HG02588 (cell line): ENCODE measurements at regions not wholly inside any gene's neighbourhood (a gene's known extent, or its start where the extent isn't known, plus 50 kb on each side); places are given as distances from the start of the nearest gene placed in this dataset.
"Not testable (repeated sequence)": the region's sequence is repeated elsewhere in the genome, so short reads cannot be mapped to it uniquely, and the experiment has no call there.

Source experiments
- ATAC-seq: cut with Tn5 transposase; IDR thresholded peaks from one replicate; pipeline ENCODE4 v1.9.1; 2021; ENCODE audit warnings: mild to moderate bottlenecking, moderate library complexity; ENCODE audit not compliant: unreplicated experiment

DNA sequence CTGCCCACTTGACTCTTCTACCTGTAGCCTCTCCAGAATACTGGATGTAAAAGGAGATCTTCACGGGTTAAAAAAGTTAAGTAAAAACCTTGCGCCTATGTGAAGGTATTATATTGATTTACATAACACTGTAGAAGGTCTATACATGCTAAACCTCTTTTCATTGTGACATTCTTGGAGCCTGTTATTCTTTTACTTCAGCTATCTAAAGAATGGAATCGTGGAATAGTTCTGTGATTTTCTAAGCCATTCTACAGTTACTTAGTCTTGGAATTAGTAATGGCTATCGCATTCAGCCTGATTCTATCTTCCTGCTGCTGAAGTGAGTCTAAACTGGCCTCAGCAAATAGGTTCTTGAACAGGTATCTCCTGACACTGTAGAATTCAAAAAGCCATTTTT is 430.0 kb upstream of the DPH6 start:
- ATAC-seq = no peak

DNA sequence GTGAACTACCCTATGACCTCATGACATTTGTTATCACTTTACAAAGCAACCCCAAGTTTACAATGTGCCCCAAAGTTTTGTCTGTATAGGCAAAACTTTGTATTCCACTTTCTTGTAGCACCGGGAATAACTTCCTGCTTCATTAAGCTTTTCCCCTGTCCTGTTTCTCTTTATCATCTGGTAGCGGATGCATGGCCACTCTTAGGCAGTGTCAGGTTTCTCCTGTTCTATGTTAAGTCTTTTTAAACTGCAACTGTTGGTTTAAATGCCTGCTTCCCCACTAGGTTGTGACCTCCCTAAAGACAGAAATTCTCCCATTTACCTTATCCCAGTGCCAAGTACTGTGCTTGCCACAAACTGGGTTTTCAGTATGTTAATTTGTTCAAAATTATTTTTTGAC is 433.6 kb upstream of the DPH6 start:
- no peak for ATAC-seq

DNA sequence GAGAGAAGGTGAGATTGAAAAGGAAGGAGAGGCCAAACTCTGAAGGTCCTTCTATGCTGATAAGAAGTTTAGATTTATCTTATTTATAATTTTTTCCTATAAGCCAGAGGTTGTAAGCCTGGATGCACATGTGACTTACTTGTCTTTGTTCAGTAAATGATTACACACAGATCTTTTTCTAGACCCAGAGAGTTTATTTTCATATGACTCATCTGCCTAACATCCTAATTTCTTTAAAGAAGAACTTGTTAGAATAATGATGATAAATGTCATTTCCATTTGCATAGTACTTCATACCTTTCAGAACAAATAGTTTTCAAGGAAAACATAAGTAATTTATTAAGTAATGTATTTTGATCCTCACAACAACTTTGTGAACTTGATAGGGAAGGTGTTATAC is 434.8 kb upstream of the DPH6 start:
- ATAC-seq = no peak

DNA sequence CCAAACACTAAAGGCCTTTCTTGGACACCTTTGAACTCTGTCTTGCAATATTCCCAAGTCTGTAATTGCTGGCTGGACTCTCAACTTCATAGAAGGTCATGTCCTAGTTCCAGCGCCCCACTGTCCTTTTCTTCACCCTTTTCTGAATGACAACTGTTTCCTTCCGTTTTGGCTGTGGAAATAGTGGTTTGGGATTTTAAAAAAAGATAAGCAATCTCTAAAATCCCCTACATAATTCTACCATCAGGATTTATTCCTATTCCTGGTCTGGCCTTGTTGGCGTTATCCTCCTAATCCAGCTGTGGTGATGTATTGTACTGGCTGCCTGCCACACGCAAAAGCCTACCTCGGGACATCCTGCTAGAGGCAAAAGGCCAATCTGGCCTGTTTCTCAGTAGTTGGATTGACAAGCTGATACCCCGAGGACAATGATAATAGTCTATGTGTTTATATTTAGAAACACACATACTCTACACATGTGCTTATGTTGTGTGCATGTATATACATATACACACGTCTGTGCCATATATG is 440.3 kb upstream of the DPH6 start:
- ATAC-seq = no peak

DNA sequence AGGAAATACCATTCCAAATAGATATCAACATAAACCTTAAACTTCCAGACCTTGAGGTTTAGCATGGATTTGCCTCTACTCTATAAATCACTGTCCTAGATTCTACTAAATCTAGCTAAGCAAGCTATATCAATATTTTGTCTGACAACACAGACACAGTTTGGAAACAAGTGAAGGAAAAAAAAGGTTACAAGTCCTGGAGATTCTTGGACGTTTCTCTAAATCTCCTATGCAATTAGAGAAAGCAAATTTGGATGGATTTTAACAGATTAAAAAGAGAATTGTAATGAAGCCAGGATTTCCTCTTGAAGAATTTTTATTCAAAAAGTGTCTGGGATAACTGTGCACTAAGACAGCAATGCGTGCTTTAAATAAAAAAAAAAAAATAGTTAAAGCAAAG is 441.1 kb upstream of the DPH6 start:
- ATAC-seq = no peak

DNA sequence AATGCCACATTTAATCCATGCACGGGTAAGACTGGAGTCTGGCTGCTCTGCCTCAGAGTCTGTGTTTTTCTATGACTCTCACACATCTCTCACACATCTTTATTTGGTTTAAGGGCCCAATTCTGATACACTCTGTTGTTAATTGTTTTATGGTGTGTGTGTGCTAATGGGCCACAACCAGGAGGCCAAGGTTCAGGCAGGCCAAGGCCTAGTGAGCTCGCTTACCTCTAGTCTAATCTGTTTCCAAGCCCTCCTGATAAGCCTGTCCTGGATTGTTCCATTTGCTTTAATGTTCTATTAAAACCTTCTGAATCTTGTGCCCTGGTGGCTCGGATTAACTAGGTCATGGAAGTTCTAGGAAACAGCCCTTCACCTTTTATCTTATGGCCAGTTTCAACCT is 445.4 kb upstream of the DPH6 start:
- ATAC-seq = no peak

DNA sequence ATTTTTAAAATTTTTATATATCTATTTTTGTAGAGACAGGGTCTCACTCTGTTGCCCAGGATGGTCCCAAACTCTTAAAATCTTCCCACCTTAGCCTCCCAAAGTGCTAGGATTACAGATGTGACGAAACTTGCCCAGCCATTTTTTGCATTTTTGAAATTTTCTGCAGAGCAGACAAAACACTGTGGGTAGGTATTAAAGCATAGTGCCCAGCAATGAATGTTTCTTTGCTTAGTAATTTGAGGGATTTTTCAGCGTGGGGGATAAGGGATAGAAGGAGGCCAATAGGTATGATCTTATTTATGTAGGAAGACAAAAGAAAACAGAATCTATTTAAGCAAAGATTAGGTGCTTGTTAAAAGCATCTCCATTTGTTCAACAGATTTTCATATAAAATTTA is 446.8 kb upstream of the DPH6 start:
- ATAC-seq = no peak

DNA sequence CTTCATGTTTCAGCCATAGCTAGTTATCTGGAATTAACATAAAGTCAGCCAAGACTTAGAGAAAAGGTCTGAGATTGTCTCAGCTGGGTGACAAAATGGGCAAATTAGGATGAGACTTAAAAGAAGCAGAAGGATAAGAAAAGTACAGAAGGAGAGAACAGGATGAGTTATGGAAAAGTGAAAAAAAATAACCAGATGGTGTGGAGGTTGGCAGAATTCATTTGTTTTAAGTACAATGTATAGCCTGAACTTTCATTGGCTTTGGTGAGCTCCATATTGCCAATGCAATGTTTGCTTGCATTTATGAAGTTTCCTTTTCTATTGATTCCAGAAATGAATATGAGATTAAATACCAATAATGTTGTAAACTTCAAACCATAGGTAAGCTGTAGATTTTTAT is 447.2 kb upstream of the DPH6 start:
- no peak for ATAC-seq

DNA sequence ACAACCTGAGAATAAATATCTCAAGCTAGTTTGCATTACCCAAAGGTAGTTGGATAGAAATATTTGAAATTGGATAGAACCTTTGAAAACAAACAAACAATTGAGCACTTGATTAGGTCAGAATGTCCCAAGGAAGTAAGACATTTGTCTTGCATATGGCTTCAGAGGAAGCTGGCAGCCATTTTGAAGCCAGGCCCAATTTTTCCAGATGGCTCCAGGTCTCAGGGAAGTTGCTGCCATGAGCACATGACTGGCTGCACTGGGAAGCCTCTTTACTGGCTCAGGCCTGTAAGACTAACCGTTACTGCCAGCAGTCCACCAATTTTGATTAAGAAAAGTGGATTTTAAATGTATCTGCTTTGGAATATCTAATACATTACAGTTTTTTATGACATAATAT is 448.9 kb upstream of the DPH6 start:
- ATAC-seq = no peak

DNA sequence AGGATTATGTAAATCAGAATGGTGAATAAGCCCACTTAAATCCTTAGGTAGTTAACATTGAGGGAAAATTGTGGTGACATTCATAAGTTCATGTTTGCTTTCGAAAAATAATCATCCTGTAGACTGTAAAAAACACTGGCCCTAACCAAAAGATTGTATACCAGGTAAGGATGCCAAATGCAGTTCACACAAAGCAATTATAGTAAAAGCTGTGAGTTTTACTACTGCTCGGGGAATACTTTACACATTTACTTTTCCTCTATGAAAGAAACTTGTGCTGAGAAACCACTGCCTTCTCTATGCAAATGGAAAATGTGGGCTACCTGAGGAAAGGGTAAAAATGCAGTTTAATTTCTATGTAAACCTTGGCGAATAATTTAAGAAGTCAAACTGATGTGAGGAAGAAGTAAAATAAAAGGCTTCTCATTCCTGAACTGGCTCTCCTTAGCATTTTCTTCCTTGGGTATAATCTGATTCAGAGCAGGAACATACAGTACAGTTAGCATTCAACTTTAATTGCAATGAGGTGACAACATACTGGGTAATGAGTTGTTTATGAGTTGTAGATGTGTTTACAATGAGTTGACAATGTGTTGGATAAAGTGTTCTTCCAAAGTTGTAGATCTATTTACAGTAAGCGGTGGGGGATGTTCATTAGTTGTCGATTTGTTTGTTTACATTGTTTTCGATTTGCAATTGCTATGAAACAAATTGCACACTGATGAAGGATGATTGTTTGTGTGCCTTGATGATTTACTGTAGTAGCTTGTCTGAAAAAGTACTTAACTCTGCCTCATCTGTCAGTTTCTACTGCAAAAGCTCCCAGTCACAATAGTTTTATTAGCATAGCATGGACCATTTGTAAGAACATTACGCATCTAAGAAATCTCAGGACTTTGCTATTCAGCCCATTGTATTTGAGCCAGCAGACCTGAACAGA is 453.0 kb upstream of the DPH6 start:
- no peak for ATAC-seq

DNA sequence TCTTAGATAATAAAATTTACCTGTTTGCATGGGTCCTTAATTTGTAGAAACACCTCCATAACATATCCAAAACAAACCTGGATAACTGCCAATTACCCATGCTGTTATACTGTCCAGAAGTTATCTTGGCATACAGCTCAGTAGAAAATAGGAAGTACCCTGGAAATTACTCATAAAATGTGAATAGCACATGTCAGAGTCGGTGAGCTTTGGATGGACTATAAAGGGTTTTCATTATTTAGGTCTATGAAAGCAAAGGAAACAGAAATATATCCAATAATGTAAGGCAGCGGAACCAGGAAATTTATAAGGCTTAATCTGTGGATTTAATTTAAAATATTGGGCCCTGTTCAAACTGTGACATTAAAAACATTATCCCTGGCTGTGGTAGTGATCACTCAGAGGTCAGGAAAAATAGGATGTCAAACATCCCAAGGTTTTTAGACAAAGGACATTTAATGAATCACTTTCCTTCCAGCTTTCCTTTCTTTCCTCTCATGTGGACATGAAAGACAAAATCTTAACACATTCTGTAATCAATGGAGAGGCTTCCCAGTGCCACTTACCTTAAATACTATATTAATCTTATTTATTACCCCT is 459.0 kb upstream of the DPH6 start:
- ATAC-seq = no peak

DNA sequence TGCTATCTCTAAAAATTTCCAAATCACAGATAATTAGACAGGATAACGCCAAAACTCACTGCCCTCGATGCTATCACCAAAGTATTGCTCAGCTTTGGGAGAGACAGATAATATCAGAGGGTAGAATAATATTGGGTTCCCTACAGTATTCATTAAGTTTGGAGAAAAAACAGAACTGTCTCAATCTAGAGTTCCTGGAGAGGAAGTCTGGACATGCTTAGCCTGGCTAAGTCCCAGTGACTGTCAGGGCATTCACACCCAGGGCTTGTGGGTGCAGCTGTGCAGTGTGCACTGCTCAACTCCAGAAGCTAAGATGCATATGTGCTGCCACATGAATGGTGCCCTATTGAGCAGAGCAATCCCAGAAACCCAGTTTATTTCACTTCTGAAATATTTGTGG is 459.6 kb upstream of the DPH6 start:
- no peak for ATAC-seq

DNA sequence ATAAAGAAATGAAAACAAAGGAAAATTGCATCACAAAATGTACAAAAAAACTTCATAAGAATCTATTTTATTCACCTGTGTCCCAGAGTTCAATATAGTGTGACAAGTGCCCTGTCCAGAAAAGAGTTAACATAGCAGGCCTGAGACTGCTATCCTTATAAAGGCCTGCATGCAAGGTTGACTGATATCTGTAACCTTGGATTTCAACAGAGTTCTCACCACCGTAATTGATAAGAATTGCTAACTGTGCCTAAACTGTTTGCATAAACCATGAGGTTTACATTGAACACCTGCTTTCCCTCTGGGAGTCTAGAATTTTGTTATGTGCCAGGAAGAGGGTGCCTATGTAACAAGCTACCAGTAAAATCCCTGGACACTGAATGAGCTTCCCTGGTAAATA is 461.7 kb upstream of the DPH6 start:
- ATAC-seq = no peak

DNA sequence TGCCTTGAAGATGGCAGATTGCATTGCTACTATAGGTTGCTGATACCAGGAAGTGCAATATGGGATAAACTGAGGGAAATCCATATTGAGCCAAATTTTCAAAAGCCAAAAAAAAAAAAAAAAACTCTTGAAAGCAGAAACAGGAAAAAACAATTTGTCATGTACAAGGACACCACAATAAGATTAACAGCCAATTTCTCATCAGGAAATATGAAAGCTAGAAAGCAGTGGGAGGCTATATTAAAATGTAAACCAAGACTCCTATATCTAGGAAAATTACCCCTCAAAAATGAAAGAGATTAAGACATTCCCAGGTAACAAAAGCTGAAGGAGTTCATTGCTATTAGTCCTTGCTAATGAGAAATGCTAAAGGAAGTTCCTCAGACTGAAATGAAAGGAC is 462.8 kb upstream of the DPH6 start:
- ATAC-seq = no peak

DNA sequence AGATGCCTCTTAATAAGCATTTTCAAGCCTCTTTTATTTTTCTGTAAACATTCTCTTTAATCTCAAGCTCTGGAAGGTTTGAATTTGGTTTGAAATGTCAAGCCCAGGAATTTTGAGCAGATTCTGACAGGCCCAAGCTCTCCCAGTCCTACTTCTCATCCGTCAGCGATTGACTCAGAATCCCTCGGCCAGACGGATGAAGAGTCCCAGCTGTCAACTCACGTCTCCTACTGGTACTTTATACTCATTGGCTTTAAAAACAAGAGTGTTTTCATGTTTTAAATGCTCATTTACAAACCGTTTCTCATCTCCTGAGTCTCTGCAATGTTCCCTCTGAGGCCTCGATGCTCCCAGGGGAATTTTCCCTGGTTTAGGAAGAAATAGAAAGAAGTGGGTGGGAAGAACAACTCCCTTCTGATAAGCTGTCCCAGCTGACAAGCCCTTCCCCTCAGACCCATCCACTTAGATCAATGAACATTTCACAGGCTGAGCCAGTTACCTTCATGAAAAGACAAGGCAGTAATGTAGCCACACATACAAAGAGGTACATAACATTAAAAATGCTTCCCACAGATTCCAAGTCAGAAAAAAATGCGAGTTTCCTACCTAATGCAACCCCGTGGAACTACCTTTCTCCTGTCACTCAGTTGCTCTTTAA is 478.2 kb upstream of the DPH6 start:
- ATAC-seq = no peak

DNA sequence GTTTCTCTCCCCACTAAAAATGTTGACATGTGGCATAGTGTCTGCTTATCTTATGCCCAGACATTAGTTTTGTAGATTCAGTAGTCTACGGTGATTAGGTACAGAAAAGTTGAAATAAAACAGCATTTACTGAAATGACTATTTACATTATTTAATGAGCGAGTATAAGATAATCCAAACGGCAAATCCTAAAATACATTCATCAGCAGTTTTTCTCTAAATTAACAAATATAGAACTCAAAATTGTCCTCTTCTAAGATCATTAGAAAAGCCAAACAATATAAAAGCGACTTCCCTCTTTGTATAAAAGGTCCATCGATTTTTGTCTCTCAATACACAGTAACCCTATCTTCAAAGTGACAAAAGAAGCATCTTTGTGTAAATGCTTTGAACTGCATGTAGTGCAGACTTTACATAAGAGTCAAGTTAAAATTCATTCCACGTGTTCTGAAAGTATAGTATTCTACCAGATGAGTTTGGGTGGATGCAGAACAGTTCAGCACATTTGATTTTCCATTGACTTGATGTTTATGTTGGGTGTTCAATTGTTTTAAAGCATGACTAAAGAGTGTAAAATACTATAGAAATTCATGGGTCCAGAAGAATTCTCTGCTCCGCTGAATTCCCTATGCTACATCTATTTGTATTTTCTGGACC is 480.8 kb upstream of the DPH6 start:
- ATAC-seq = no peak

DNA sequence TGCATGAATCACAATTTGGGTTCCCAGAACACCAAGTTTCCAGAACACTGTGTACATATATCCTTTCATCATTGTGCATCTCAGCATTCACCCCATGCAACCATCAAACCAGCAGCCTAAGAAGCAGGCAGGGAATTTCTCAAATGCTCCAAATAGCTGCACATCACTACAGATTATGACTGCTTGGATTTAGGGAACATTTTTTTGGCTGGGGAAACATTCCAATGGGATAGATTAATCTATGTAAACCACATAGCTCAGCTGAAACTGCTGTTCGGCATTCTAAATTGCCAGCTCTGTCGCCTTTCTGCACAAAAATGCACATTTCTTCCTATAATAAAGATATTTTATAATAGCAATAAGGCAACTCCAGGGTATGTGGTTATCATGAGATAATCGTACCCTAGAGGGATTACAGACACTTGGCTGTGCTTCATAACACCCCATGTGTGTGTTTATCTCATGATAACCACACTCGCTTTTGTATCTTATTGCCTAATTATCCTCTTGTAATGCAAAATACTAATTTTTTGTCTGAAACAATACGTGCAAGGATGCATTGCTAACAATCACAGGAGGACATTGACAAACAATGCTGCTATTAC is 483.7 kb upstream of the DPH6 start:
- no peak for ATAC-seq

DNA sequence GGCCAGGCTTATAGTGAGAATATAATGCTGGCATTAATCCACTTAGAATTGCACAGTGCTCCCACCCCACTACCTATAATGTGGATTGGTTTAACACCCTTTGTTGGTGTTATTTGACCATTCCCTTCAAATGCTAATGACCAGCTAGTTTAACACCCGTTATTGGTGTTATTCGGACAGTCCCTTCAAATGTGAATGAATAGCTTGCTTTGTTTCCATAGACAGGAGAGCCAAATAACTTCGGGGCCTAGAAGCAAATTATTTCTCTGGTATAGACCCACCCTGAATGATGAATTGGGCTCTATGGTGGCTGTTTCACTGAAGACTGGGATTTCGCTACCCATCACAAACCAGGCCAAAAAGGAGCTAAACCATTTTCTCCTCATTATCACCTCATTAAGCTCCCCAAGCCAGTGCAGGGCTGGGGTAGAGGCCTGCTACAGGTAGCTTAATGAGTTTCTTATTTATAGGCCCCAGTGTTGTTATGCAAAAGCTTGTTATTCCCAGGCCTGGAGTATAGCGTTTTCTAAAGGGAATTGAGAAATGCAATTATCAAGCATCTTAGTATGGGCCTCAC is 494.1 kb upstream of the DPH6 start:
- ATAC-seq = no peak

DNA sequence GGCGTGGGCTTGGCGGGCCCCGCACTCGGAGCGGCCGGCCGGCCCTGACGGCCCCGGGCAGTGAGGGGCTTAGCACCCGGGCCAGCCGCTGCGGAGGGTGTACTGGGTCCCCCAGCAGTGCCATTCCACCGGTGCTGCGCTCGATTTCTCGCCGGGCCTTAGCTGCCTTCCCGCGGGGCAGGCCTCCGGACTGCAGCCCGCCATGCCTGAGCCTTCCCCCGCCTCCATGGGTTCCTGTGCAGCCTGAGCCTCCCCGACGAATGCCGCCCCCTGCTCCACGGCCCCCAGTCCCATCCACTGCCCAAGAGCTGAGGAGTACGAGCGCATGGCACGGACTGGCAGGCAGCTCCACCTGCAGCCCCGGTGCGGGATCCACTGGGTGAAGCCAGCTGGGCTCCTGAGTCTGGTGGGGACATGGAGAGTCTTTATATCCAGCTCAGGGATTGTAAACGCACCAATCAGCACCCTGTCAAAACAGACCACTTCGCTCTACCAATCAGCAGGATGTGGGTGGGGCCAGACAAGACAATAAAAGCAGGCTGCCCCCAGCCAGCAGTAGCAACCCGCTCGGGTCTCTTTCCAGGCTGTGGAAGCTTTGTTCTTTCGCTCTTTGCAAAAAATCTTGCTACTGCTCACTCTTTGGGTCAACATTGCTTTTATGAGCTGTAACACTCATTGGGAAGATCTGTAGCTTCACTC is 501.2 kb upstream of the DPH6 start:
- not testable (repeated sequence) for ATAC-seq

DNA sequence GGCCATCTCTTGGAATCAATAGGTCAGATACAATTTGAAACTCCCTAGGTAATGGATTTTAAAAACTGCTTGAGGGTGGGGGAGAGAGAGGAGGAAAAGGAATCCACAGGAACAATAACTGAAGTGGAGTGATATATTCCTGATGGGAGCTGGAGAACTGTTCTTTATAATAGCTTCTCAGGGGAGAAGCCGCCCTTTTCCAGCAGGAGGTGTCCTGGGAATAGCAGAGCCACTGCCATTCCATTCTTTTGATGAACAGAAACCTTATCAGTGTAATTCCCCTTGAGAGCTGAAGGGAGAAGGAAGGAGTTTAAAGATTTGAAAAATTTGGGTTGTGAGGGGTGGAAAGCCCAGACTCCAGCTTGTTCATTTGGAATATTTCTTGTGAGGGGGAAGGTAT is 504.9 kb upstream of the DPH6 start:
- no peak for ATAC-seq
